ENCODE measurements at regions not wholly inside any gene's neighbourhood (a gene's known extent, or its start where the extent isn't known, plus 50 kb on each side); places are given as distances from the start of the nearest gene placed in this dataset.
A peak's percentile ranks its signal among the peaks of the same experiment; 100 is the strongest.

GRCh38 chr1:87278825-87279535 is 49.7 kb upstream of the LMO4 start:
- H3K9me3 ChIP-seq, result no peaks in the 10 kb centered on the region
- DNase-seq, result no peak
- intact Hi-C loops (cut with DNase I), result no loop called here
- H3K4me1 ChIP-seq, result no peaks in the 10 kb centered on the region
- H3K4me3 ChIP-seq, result no peak overlapping the region
- peak overlapping the region; percentile 13 for H3K27ac ChIP-seq
- ATAC-seq, result no peak
- H3K36me3 ChIP-seq, result no peaks in the 10 kb centered on the region
- TF ChIP-seq CTCF (IDR thresholded peaks at IDR 0.05), result no peak
- H3K27me3 ChIP-seq (ENCODE audit: low read depth), result no peaks in the 10 kb centered on the region
